A673 (cell line): ENCODE measurements at regions not wholly inside any gene's neighbourhood (a gene's known extent, or its start where the extent isn't known, plus 50 kb on each side); places are given as distances from the start of the nearest gene placed in this dataset.

ENCODE experiments used
- BruUV-seq: library from RNA; stranded (reverse); fragments of 400-500 nt; replicated peaks from 2 replicates; lab custom pipeline; 2021; lab: Mats Ljungman, UMichigan
- CTCF ChIA-PET: fragments of 300-600 bp; sonication (Branson Sonifier 250); formaldehyde crosslinking; loops from one replicate; lab custom pipeline; 2022; ENCODE audit warnings: antibody characterized with exemption; lab: Charles Lee
- POLR2A ChIA-PET: fragments of 300-600 bp; sonication (Branson Sonifier 250); formaldehyde crosslinking; loops from one replicate; lab custom pipeline; 2022; ENCODE audit warnings: antibody characterized with exemption; ENCODE audit not compliant: low non-redundant PET; lab: Charles Lee
- DNase-seq: peaks from one replicate; pipeline ENCODE4 v3.0.0-alpha.2; 2015; ENCODE audit warnings: low spot score
- H3K27ac ChIP-seq: fragments of 200-600 bp; sonication (generic); 2 replicates; pipeline ENCODE4 v1.5.1; 2016; ENCODE audit warnings: mixed run types, low read depth, mild to moderate bottlenecking, mixed read lengths, antibody characterized with exemption, low read length; ENCODE audit not compliant: poor library complexity, severe bottlenecking
- H3K27me3 ChIP-seq: fragments of 200-600 bp; sonication (generic); replicated peaks from 2 replicates; pipeline ENCODE4 v1.6.1; 2017; ENCODE audit warnings: mixed run types, low read depth, mild to moderate bottlenecking, mixed read lengths, antibody characterized with exemption, low read length; ENCODE audit not compliant: insufficient read depth, poor library complexity
- H3K36me3 ChIP-seq: fragments of 200-600 bp; sonication (generic); 2 replicates; pipeline ENCODE4 v1.6.1; 2016; ENCODE audit warnings: mixed run types, mild to moderate bottlenecking, mixed read lengths, antibody characterized with exemption, low read length; ENCODE audit not compliant: insufficient read depth, poor library complexity, severe bottlenecking
- H3K4me1 ChIP-seq: fragments of 200-600 bp; sonication (generic); 2 replicates; pipeline ENCODE4 v1.6.1; 2017; ENCODE audit warnings: mixed run types, mild to moderate bottlenecking, mixed read lengths, antibody characterized with exemption, low read length; ENCODE audit not compliant: insufficient read depth, poor library complexity, severe bottlenecking
- H3K4me3 ChIP-seq: fragments of 200-600 bp; sonication (generic); 2 replicates; pipeline ENCODE4 v1.5.1; 2016; ENCODE audit warnings: low read depth, mixed run types, mild to moderate bottlenecking, mixed read lengths, low read length; ENCODE audit not compliant: poor library complexity, severe bottlenecking
- H3K9me3 ChIP-seq: fragments of 200-600 bp; sonication (generic); 2 replicates; pipeline ENCODE4 v1.6.1; 2016; ENCODE audit warnings: mixed run types, low read depth, mild to moderate bottlenecking, mixed read lengths, antibody characterized with exemption, low read length; ENCODE audit not compliant: poor library complexity, severe bottlenecking
- CTCF ChIP-seq: fragments of 300-800, 200-600 bp; sonication (generic); conservative IDR thresholded peaks from 2 replicates; pipeline ENCODE4 v1.5.1; 2017; ENCODE audit warnings: low read depth, mild to moderate bottlenecking, antibody characterized with exemption, low read length, moderate library complexity, mixed read lengths
- EZH2 ChIP-seq: fragments of 200-600 bp; sonication (generic); IDR thresholded peaks from 2 replicates; pipeline ENCODE4 v1.6.1; 2017; ENCODE audit warnings: borderline replicate concordance, low read depth, mild to moderate bottlenecking, mixed read lengths, antibody characterized with exemption, low read length; ENCODE audit not compliant: poor library complexity, severe bottlenecking
- intact Hi-C: fragments of 100-400 bp; cut with micrococcal nuclease; formaldehyde crosslinking; loops from one replicate; pipeline ENCODE4 v1.10.0; 2022; ENCODE audit not compliant: unreplicated experiment

GRCh38 chr11:81219661-81220060 is 1514.0 kb downstream of the FAM181B start:
- no peak for TF ChIP-seq EZH2
- no peak for TF ChIP-seq CTCF
- Histone ChIP-seq H3K27me3 (no peaks in the 10 kb centered on the region), H3K27ac (no peak overlapping the region), H3K4me3 (no peak overlapping the region), H3K4me1 (no peaks in the 10 kb centered on the region), H3K9me3 (no peaks in the 10 kb centered on the region), H3K36me3 (no peaks in the 10 kb centered on the region)
- BruUV-seq, result no TSS peak
- ChIA-PET CTCF (no interaction called here), POLR2A (no interaction called here)
- DNase-seq, result no peak
- intact Hi-C loops, result no loop called here

- no peak for DNase-seq
- POLR2A ChIA-PET, result no interaction called here
- no peaks in the 10 kb centered on the region for H3K27me3 ChIP-seq
- no peaks in the 10 kb centered on the region for H3K9me3 ChIP-seq
- no peaks in the 10 kb centered on the region for H3K36me3 ChIP-seq
- no TSS peak for BruUV-seq
- CTCF ChIA-PET, result no interaction called here
- H3K4me3 ChIP-seq, result no peak overlapping the region
- no peaks in the 10 kb centered on the region for H3K4me1 ChIP-seq
- intact Hi-C loops, result no loop called here
- TF ChIP-seq CTCF (no peak), EZH2 (no peak)
- H3K27ac ChIP-seq, result no peak overlapping the region
These were observed 1515.2 kb downstream of the FAM181B start for GRCh38 chr11:81218440-81218839.

GRCh38 chr11:81211050-81211449 is 1522.6 kb downstream of the FAM181B start:
- no peak for DNase-seq
- ChIA-PET POLR2A (no interaction called here), CTCF (no interaction called here)
- Histone ChIP-seq H3K9me3 (no peaks in the 10 kb centered on the region), H3K27me3 (no peaks in the 10 kb centered on the region), H3K36me3 (no peaks in the 10 kb centered on the region), H3K27ac (no peak overlapping the region), H3K4me3 (no peak overlapping the region), H3K4me1 (no peaks in the 10 kb centered on the region)
- TF ChIP-seq CTCF, result no peak
- TF ChIP-seq EZH2, result no peak
- no TSS peak for BruUV-seq
- intact Hi-C loops, result no loop called here
